PC-3 (cell line): ENCODE measurements at regions not wholly inside any gene's neighbourhood (a gene's known extent, or its start where the extent isn't known, plus 50 kb on each side); places are given as distances from the start of the nearest gene placed in this dataset.

Experiments used
- CTCF ChIP-seq: fragments of 300-600 bp; sonication (generic); conservative IDR thresholded peaks from 2 replicates; pipeline ENCODE4 v1.5.1; 2017; ENCODE audit warnings: antibody characterized with exemption, low read depth, mild to moderate bottlenecking, low read length
- EZH2phosphoT487 ChIP-seq: fragments of 300-600 bp; sonication (generic); IDR thresholded peaks from 2 replicates; pipeline ENCODE4 v1.6.1; 2018; ENCODE audit warnings: mild to moderate bottlenecking, antibody characterized with exemption, low read length, borderline replicate concordance

- no peak for TF ChIP-seq CTCF
- no peak for TF ChIP-seq EZH2phosphoT487
Measured at GRCh38 chr11:23205156-23205871, 345.0 kb upstream of the CCDC179 start.
